ENCODE measurements at regions not wholly inside any gene's neighbourhood (a gene's known extent, or its start where the extent isn't known, plus 50 kb on each side); places are given as distances from the start of the nearest gene placed in this dataset.

DNA sequence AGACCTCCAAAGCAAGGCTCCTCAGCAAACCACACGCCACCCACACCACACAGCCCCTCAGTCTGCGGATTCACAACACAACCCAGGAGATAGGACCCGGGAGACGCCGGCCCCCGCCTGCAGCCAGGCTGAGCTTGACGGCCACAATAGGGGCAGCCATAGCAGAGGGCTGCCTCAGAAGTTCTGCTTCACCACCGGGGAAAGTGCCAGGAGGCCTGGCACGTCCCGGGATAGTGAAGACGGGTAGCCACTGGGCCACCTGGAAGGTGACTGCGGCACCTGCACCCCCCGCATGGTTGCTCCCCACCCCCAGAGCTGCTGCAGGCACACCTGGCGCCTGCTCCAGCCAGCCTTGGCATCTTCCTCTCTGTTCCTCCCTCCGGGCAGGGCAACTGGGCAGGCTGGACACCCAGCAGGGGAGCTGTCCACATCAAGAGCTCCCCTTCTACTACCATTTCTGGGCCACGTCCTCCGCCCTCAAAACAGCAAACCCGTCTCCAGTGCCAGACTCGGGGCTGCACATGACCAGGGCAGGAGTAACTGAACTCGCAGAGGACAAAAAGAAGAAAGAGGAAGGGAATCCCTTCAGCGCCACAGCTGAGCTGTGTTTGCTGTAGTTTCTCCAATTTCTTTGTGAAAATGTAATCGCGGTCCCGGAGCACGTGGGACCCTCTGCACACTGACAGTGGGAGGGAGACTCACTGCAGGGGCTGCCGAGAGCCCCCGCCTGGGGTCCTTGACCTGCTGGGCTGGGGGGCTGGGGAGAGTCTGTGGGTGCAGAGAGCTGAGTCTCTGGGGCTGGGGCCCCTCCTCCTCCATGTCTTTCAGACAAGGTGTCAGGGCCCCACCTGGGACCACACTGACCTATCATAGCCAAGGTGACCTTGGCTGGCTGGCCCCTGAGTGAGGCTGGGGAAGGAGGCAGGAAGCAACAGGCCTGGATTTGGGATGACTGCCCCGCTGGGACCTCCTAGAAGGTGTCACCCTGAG lies 74.2 kb upstream of the C14orf180 start:
- H3K36me3 ChIP-seq (ENCODE audit: low read depth): no peaks in the 10 kb centered on the region
- TF ChIP-seq, protein P1, sequence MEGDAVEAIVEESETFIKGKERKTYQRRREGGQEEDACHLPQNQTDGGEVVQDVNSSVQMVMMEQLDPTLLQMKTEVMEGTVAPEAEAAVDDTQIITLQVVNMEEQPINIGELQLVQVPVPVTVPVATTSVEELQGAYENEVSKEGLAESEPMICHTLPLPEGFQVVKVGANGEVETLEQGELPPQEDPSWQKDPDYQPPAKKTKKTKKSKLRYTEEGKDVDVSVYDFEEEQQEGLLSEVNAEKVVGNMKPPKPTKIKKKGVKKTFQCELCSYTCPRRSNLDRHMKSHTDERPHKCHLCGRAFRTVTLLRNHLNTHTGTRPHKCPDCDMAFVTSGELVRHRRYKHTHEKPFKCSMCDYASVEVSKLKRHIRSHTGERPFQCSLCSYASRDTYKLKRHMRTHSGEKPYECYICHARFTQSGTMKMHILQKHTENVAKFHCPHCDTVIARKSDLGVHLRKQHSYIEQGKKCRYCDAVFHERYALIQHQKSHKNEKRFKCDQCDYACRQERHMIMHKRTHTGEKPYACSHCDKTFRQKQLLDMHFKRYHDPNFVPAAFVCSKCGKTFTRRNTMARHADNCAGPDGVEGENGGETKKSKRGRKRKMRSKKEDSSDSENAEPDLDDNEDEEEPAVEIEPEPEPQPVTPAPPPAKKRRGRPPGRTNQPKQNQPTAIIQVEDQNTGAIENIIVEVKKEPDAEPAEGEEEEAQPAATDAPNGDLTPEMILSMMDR (IDR thresholded peaks at IDR 0.05; ENCODE audit: poor library complexity, severe bottlenecking): no peak
- ATAC-seq (ENCODE audit: low read depth): no peak; the same call in 2 of the 3 replicates
- peaks cover 80% of the 10 kb centered on the region for H3K27me3 ChIP-seq (ENCODE audit: insufficient read depth, poor library complexity, severe bottlenecking)
- no peaks in the 10 kb centered on the region for H3K4me1 ChIP-seq (ENCODE audit: insufficient read depth, poor library complexity, severe bottlenecking)
- no peak overlapping the region for H3K27ac ChIP-seq (ENCODE audit: poor library complexity, severe bottlenecking)
- no peak for DNase-seq (ENCODE audit: low spot score)
- H3K9me3 ChIP-seq (ENCODE audit: severe bottlenecking): no peaks in the 10 kb centered on the region
- H3K4me3 ChIP-seq (ENCODE audit: severe bottlenecking): no peak overlapping the region

DNA sequence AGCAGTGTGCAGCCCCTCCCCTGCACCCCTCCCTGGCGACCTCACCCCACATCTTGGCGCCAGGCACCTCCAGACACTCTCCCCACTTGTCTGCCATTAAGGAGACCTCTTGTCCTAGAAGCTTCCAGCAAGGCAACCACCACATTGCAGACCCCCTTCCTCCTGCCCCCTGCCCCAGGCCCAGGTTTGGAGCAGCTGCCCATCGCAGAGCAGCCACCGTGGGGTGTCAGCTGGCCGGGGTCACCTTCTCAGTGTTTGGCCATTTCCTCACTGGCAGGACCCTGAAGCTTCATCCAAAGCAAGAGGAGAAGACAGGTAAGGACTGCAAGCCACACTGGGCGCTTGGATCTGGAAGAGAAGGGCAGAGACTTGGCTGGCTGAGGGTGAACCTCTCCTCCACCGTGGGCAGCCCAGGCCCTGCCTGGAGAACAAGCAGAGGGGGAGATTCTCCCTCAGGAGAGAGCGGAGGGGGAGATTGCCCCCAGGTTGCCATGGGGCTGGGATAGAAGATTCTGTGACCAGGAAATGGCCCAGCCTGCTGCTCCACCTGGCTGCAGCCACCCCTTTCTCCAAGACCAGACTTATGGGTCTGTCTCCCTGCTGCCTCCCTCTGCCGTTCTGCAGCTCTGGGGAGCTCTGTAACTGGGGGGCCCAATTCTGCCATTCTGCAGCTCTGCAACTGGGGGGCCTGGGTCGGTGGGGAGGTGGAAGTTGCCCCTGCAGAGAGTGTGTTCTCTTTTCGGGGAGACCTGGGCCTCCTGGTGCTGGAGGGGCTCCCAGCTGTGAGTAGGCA lies 72.9 kb upstream of the C14orf180 start:
- no peak overlapping the region for H3K27ac ChIP-seq (ENCODE audit: poor library complexity, severe bottlenecking)
- no peak for ATAC-seq (ENCODE audit: low read depth)
- H3K9me3 ChIP-seq (ENCODE audit: severe bottlenecking): no peaks in the 10 kb centered on the region
- no peaks in the 10 kb centered on the region for H3K4me1 ChIP-seq (ENCODE audit: insufficient read depth, poor library complexity, severe bottlenecking)
- peaks cover 80% of the 10 kb centered on the region for H3K27me3 ChIP-seq (ENCODE audit: insufficient read depth, poor library complexity, severe bottlenecking)
- no peak overlapping the region for H3K4me3 ChIP-seq (ENCODE audit: severe bottlenecking)
- DNase-seq (ENCODE audit: low spot score): no peak
- TF ChIP-seq, protein P1 (IDR thresholded peaks at IDR 0.05; ENCODE audit: poor library complexity, severe bottlenecking): no peak
- H3K36me3 ChIP-seq (ENCODE audit: low read depth): no peaks in the 10 kb centered on the region

DNA sequence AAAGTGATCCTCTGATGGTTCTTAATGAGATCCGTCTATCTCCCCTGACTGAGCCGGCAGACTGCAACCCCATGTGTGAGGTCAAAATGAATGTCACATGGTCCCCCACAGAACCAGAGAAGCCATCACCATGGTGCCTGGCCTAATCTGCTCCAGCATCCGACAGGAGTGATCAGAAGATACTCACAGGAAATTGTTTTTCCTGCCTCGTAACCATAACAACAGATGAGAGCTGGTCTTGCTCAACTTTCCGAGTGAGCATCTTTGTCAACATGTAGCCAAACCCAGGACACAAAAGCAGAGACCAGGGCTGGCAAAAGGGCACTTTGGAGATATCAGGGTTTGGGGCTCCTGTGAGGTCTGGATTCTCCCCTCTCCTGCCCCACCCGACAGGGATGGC lies 72.1 kb upstream of the C14orf180 start:
- Histone ChIP-seq H3K9me3 (ENCODE audit: severe bottlenecking) (no peaks in the 10 kb centered on the region), H3K4me3 (ENCODE audit: severe bottlenecking) (no peak overlapping the region), H3K36me3 (ENCODE audit: low read depth) (no peaks in the 10 kb centered on the region), H3K4me1 (ENCODE audit: insufficient read depth, poor library complexity, severe bottlenecking) (no peaks in the 10 kb centered on the region), H3K27me3 (ENCODE audit: insufficient read depth, poor library complexity, severe bottlenecking) (peaks cover 85% of the 10 kb centered on the region), H3K27ac (ENCODE audit: poor library complexity, severe bottlenecking) (no peak overlapping the region)
- TF ChIP-seq, protein P1 (IDR thresholded peaks at IDR 0.05; ENCODE audit: poor library complexity, severe bottlenecking): no peak
- DNase-seq (ENCODE audit: low spot score): no peak
- no peak for ATAC-seq (ENCODE audit: low read depth)

DNA sequence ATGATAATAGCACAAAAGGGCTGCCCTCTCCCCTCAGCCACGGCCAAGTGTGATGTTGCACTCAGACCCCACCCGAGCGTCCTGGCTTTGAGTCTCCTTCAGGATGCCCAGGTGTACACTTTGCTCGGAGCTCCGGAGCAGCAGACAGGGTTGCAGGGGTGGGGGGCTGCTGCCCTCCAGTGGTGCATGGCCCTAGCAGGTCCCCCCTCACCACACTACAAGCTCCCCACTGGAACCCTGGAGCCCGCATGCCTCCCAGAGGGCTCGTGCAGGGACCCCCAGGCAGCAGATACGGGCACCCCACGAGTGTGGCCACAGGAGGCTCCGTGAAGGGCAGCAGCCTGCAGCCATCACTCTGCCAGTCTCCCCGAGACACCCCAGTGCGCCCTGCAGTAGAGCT lies 69.9 kb upstream of the C14orf180 start:
- Histone ChIP-seq H3K27me3 (ENCODE audit: insufficient read depth, poor library complexity, severe bottlenecking) (peaks cover 94% of the 10 kb centered on the region), H3K36me3 (ENCODE audit: low read depth) (no peaks in the 10 kb centered on the region), H3K27ac (ENCODE audit: poor library complexity, severe bottlenecking) (no peak overlapping the region), H3K9me3 (ENCODE audit: severe bottlenecking) (no peaks in the 10 kb centered on the region), H3K4me1 (ENCODE audit: insufficient read depth, poor library complexity, severe bottlenecking) (no peaks in the 10 kb centered on the region), H3K4me3 (ENCODE audit: severe bottlenecking) (no peak overlapping the region)
- DNase-seq (ENCODE audit: low spot score) (no peak), ATAC-seq (ENCODE audit: low read depth) (no peak)
- TF ChIP-seq, protein P1 (IDR thresholded peaks at IDR 0.05; ENCODE audit: poor library complexity, severe bottlenecking): no peak
